Suprapubic skin (tissue), 4 donors: ENCODE measurements at regions not wholly inside any gene's neighbourhood (a gene's known extent, or its start where the extent isn't known, plus 50 kb on each side); places are given as distances from the start of the nearest gene placed in this dataset.

Experiments
- CTCF ChIP-seq, 2 donors: fragments of 200-600 bp in 1 of 2; fragments of 450-650 bp in 1 of 2; sonication (generic) in 1 of 2; IDR thresholded peaks; one replicate each; pipeline ENCODE4 v1.5.1; 2016 to 2019; ENCODE audit warnings: antibody characterized with exemption in 2 of 2, mild to moderate bottlenecking in 1 of 2, moderate library complexity in 1 of 2
- EP300 ChIP-seq: sonication (generic); formaldehyde crosslinking; IDR thresholded peaks from one replicate; pipeline ENCODE4 v1.6.1; 2017; ENCODE audit warnings: antibody characterized with exemption
- POLR2A ChIP-seq, 2 donors: fragments of 450-650 bp; IDR thresholded peaks; one replicate each; pipeline ENCODE4 v1.6.1; 2017; ENCODE audit warnings: antibody characterized with exemption in 2 of 2, mild to moderate bottlenecking in 2 of 2, moderate library complexity in 2 of 2
- POLR2AphosphoS5 ChIP-seq, 3 donors: sonication (generic); formaldehyde crosslinking; IDR thresholded peaks; one replicate each; pipeline ENCODE4 v1.6.1; 2017; ENCODE audit warnings: antibody characterized with exemption in 3 of 3

GRCh38 chr11:25317216-25317615 lies 820.4 kb downstream of the LUZP2 start:
- no peak for TF ChIP-seq CTCF (IDR thresholded peaks at IDR 0.05)
- TF ChIP-seq POLR2AphosphoS5 (IDR thresholded peaks at IDR 0.05): no peak
- no peak for TF ChIP-seq POLR2A (IDR thresholded peaks at IDR 0.05)
- no peak for TF ChIP-seq EP300
